Daoy (cell line): ENCODE measurements at regions not wholly inside any gene's neighbourhood (a gene's known extent, or its start where the extent isn't known, plus 50 kb on each side); places are given as distances from the start of the nearest gene placed in this dataset.
A peak's percentile ranks its signal among the peaks of the same experiment; 100 is the strongest.

Source experiments
- DNase-seq: peaks from one replicate; pipeline ENCODE4 v3.0.0-alpha.2; 2015; ENCODE audit warnings: low read depth

DNA sequence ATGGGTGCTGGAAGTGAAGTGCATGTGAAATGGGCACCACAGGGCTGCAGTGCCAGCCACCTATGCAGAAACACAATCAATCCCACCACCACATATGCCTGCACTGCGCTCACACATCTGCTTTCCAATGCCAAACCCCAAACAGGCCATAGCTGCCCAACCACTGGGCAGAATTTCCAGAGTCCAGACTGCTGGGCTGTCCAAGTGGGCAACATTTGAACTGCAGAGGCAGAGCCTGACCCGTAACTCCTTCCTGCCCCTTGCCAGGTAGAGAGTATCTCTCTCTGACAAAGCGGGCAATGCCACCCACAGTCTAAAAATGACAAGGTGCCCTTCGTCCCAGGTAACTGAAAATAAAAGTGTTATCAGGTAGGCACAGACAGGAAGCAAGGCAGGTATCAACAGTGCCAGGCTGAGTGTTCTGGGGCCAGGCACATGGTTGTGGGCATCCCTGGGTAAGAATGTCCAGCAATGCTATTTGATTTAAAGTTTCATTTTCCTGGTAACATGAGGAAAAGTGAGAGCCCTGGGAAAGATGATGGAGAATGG is 79.5 kb downstream of the FOXA2 start:
- no peak for DNase-seq

GRCh38 chr20:22503577-22503976 is 80.8 kb downstream of the FOXA2 start:
- DNase-seq = no peak

DNA sequence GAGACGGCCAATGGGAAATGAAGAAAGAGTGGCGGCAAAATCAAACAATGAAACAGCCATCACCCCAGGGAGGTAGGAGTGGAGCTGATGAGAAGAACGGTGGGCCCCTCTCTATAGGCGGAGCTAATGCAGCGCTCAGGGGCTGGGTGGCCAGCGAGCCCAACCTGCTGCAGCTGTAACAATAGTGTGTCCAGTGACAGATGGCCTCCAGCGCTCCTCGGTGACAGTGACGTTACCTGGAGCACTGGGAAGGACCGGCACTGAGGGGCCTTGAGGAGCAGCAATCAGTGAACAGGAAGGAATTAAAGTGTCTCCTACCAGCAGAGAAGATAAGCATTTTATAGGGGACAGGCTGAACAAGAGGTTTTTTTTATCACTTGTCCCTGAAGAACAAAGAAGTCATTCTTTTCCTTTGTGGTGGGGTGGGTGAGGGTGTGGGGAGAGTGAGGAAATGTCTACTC is 81.6 kb downstream of the FOXA2 start:
- no peak for DNase-seq

DNA sequence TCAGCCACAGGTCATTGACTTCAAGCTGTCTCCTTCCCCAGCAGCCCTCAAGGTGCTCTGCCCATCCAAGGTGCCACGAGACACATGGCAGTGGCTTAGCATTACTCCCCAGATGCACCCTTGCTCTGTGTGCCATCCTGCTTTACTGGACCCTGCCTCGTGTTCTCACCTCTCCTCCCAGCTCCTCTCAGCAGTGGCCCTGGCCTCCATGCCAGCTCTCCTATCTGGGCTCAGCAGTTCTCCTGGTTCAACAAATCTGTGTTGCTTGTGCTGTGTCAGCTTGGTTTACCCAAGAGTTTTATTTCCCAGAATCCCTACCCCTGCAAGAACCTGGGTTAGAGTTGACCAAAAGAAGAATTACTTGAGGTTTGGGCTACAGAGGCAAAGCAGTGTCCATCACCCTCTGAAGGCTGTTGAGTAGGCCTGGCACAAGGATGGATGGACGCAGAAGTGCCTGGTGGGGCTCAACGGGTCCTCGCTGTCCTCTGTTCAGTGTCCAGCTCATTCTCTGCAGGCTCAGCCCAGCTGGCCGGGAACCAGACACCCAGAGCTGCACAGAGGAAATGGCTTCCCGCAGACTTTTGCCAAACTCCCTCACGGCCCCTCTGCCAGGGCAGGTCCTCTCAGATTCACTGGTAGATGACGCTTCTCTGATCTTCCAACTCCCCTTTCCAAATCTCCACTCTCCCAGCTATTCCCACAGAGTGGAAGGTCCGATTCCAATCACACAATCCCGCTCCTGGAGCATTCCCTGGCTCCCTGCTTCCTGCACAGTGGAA is 82.6 kb downstream of the FOXA2 start:
- no peak for DNase-seq

DNA sequence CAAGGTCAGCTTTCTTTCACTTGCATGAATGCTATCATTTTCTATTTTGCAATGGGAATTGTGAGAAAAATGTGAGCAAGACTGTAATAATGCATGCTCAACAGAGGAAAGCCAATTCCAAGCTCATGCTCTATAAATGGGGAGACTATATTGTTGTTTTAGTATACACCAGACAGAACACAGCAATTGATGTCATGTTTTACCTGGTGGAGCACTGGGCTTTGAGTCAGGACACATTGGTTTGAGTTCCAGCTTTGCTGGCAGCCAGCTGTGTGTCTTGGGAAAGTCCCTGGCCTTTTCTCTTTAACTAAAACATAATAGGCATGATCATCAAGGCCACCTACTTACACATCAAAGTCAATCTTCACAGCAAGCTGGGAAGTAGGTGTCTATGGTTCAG is 83.3 kb downstream of the FOXA2 start:
- no peak for DNase-seq

- DNase-seq = no peak
Measured at GRCh38 chr20:22499515-22500166, 84.7 kb downstream of the FOXA2 start.

DNA sequence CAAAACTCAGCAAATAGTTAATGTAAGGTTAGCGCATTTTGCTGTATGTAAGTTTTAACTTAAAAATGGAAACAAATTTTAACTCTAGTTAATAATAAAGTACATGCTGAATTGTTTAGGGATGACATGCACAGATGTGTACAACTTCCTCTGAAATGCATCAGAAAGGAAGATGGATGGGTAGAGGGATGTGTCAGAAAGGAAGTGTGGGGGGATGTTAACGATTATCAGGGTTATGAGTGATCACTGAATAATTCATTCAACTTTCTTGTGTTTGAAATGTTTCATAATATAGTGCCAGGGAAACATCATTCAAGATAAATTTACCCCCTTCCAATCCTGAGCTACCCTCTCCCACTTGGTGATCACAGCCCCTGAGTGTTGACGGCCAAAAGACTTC is 87.6 kb downstream of the FOXA2 start:
- DNase-seq = no peak

DNA sequence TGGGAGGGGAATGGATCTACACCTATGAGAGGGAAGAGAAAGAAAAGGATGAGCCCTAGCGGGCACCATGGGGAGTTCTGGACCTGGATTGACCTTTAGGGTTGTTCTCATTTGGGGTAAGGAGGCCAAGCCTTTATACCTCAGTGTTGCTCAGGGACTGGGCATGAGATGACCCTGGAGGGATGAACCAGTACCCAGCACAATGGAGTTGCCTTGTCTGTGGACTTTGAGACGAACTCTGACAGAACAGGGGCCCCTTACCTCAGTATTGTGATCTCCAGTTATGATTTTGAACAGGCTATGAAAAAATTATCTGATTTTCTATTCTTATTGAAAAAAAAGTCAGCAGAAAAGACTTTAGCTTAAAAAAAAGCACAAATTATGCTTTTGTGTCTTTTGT is 88.6 kb downstream of the FOXA2 start:
- DNase-seq = no peak

GRCh38 chr20:22495172-22495571 is 89.2 kb downstream of the FOXA2 start:
- no peak for DNase-seq

GRCh38 chr20:22492497-22492896 is 91.9 kb downstream of the FOXA2 start:
- no peak for DNase-seq

- no peak for DNase-seq
Measured at GRCh38 chr20:22491194-22491505, 93.2 kb downstream of the FOXA2 start.

- peak; percentile 26 for DNase-seq
Measured at GRCh38 chr20:22490287-22491193, 93.8 kb downstream of the FOXA2 start.

DNA sequence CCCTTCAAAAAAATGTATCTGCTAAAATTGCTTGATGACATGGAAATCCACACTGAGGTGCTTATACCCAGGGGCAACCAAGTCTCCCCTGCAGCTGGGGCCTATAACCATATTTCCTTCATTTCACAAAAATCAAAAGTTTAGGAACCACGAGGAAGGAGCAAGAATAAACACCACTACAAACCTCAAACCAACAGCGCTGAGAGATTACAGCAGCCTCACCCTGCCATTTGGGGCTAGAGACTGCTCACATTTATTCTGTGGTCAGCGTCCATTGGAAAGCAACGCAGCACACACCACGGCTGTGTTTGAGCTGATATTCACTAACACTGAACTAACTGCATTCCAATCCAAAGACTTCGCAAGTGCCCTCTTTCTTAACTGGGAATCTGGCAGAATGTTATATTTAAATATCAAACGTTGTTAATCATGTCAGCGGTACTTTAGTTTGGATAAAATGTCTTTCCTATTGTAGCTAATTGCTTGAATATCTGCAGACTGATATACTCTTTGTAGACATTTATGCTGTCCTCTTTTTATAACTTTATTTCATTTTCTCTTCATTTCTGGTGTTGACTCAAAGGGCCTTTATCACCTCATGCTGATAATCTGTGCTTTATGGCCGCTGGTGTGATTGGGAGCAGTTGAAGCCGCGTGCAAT is 94.6 kb downstream of the FOXA2 start:
- DNase-seq = no peak

DNA sequence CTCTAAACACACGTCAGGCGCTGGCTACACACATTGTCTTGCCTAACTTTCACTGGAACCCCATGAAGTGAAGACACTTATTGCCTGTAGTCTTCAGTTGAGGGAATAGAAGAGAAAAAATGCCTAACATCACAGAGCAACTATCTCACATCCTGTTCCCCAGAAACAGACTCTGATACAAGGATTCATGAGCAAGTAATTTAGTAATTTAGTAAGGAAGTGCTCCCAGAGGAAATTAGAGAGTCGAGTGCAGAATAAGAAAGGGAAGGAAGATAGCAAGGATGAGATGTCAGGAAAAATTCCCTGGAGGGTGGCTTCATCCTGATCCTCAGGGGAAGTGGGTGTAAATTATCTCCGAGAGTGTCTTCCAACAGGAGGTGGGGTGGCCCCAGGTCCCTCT is 104.0 kb downstream of the FOXA2 start:
- no peak for DNase-seq

GRCh38 chr20:22475662-22476061 is 108.7 kb downstream of the FOXA2 start:
- DNase-seq = no peak

GRCh38 chr20:22474224-22474623 is 110.1 kb downstream of the FOXA2 start:
- no peak for DNase-seq

DNA sequence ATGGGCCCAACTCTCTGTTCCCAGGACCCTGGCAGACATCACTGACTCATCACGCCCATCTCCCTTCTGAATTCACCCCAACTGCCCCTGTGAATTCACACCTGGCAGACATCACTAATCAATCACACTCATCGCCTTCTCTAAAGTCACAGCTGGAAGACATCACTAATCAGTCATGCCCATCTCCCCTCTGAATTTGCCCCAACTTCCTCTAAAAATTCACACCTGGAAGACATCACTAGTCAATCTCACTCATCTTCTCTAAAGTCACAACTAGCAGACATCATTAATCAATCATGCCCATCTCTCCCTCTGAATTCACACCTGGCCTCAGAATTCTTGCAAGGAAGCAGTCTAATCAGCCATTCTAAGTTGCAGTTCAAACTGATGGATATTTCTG is 111.1 kb downstream of the FOXA2 start:
- no peak for DNase-seq

DNA sequence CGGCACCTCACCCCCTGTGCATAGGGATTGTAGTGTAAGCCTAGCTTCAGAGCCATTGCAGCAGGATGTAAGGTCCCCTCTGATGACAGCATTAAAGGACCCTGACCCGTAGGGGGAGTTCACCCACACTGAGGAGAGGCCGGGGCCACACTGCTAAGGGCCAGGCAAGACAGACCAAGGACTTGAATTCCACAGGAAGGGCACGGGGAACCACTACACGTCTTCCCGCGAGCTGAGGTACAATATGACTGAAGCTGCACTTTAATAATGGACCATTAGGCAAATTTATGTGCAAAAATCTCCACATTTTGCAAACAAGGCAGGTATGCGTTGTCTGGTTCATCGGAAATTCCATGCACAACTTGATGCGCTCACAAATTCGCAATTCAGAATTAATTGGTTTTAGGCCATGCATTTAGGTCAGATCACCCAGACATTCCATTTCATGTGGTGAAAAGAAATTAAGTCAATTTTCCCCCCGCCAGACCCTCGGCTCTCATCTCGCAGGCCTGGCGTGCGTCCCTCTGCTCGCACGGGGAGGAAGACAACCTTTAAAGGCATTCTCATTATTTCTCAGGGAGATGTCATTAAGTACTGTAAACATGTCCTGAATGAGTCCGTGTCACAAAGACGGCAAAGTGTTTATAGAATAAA is 111.8 kb downstream of the FOXA2 start:
- DNase-seq = no peak

DNA sequence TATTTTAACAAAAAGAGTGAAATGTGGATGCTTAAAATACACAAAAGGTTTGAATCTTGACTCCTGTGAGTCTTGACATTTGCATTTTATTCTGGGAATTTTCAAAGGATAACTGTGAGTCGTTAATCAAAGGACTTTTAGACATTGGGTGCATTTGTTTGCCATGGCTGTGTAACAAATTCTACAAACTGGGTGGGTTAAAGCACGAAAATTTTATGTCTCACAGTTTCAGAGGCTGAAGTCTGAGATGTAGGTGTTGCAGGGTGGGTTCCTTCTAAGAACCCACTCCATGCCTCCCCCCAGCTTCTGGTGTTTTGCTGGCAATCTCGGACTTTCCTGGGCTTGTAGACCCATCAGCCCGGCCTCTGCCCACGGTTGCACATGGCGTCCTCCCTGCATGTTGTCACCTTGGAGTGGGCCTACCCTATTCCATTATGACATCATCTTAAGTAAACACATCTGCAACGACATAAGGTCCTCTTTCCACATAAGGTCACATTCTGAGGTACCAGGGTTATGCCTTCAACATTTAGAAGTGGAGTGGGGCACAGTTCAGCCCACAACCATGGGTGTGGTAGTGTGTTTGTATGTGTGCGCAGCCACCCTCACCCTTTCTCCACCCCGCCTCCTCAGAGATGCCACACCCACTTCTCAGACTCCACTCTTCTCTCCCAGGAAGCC is 113.1 kb downstream of the FOXA2 start:
- DNase-seq = no peak

- no peak for DNase-seq
Measured at GRCh38 chr20:22470620-22471026, 113.7 kb downstream of the FOXA2 start.
